Activated CD4-positive, CD25-positive, alpha-beta regulatory T cell treated with anti-CD3 and anti-CD28 coated beads, Interleukin-2, amount 50 U/mL, for 24 hours (primary cell): ENCODE measurements at regions not wholly inside any gene's neighbourhood (a gene's known extent, or its start where the extent isn't known, plus 50 kb on each side); places are given as distances from the start of the nearest gene placed in this dataset.
"Not testable (repeated sequence)": the region's sequence is repeated elsewhere in the genome, so short reads cannot be mapped to it uniquely, and the experiment has no call there.

ENCODE experiments used
- ATAC-seq, 2 donors: fragments of 150-1000 bp; cut with Tn5 transposase; one replicate each; pipeline ENCODE4 v1.10.0; 2021; ENCODE audit warnings: mild to moderate bottlenecking in 1 of 2, moderate library complexity in 1 of 2

DNA sequence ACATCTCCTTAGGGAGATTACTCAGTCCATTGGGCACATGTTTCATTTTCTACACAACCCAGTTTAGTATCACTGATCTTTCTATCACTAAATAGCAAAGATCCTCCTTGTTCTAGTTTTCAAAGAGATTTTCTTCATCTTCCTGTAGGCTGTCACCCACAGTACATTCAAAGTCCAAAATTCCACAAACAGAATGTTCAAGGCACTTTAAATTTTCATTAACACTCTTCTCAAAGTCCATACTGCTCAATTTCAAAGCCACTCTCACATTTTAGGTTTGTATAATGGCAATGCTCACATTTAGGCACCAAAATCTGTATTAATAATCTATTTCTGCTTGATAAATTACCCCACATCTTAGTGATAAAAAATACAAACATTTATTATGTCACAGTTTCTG is 152.8 kb downstream of the FSIP2 start:
- no peak for ATAC-seq

DNA sequence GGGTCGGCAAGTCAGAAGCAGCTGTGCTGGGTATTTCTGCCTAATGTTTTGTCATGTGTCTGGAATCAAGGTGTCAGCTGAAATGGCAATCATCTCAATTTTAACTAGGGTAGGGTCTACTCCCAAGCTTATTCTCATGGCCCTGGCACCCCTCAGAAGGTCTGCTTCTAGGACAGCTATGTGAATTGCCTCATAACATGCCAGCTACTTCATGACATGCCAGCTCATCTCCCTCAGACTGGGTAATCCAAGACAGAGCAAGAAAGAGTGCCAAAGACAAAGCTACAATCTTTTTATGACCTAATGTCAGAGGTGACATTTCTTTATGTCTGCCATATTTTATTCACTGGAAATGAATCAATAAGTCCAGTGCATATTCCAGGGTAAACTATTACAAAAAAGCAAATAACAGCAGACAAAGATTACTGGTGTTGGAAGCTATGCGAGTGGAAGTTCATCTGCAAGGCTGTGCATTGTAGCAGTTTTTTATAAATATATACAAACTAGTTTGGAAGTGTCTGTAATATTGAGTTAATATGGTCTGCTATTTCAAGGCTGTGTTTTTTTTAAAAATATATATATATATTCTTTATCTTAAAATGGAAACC is 153.3 kb downstream of the FSIP2 start:
- ATAC-seq, result no peak

DNA sequence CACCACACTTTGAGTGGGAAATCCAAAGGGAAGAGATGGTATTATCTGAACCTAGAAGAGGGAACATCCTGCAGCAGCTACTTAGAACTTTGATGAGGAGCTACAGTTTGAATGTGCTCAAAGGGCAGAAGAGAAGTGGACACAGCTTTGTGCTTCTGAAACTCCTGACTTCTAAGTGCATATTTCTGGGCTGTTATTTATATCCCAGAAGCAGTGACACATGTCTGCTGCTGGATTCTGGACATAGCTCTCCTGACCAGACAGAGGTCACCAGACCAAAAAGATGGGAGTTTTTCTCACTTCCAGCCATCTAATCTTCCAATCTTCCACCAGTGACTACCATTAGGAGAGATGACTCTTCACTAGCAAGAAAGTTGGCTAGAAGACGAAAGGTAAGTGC is 153.9 kb downstream of the FSIP2 start:
- no peak for ATAC-seq

DNA sequence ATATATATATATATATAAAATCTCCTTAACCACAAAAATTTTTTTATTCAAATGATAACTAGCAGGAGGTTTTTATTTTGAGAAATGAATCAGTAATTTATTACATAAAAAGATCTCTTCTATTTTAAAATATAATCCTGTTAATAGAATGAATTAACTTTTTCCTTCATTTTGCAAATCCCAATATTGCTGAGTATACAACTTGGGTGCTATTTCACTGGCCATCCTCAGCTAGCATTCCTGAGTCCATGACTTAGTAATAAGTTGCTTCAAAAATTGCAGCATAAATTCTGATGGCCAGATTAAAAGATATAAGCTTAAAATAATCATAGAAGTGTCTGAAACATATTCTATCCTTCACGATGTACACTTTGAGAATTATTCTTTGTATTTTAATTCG is 155.6 kb downstream of the FSIP2 start:
- no peak for ATAC-seq

DNA sequence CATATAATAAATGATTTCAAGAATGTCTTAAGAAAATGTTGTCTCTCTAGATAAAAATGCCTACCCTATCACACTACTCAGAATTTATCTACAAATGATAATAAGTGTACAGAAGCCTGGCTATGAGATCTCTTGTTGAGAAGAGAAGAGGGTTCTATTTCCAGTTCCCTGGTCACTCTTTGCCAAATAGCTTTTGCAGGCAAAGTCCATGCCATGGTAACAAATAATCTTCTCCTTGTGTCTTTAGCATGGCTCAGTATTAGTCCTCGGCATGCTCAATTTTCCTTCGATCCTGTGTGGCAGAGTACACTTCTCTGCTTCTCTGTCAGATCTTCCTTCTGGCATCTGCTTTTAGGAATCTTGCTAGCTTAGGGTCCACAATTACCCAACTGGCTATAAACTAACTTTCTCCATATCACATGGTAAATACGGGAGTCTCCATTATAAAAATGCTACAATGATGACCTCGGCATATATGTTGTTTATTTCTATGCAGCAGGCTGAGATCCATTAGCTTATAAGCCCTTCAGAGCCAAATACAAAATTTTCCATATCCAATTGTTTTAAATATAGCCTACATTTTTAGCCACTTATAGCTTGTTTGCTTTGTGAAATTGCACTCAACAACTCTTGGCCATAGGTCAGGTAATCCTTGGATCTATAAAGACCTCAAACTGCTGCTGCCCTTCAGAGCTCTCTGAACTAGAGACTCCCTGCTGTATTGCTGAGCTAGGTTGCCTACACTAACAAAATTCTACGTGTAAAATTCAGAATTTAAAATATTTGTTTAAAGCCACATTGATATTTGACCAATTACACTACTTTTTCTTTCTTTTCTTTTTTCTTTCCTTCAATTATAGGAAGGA is 157.5 kb downstream of the FSIP2 start:
- no peak for ATAC-seq

DNA sequence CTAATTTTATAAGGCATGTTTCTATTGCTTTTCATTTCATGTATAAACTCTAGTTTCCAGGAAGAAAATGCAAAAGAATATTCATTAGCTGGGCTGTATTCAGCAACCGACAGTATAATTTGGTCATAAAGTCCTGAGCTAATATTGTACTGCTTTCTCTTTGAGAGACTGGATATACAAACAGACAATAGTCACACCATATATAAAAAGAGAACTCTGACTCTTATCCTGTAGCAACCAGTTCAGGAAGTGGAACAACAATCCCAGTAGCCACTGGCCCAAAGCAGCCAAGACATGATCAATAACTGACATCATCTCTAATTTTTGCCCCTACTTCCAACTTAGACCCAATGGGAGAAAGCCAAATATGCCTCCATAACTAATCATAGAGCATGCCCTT is 160.8 kb downstream of the FSIP2 start:
- no peak for ATAC-seq

DNA sequence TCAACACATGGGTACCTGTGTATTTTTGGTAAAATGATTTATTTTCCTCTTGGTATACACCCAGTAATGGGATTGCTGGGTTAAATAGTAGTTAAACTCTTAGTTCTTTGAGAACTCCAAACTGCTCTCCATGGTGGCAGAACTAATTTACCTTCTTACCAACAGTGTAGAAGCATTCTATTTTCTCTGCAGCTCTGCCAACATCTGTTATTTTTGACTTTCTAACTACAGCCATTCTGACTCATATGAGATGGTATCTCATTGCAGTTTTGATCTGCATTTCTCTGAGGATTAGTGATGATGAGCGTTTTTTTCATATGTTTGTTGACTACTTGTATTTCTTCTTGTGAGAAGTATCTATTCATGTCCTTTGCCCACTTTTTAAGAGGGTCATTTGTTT is 180.6 kb downstream of the FSIP2 start:
- no peak for ATAC-seq

DNA sequence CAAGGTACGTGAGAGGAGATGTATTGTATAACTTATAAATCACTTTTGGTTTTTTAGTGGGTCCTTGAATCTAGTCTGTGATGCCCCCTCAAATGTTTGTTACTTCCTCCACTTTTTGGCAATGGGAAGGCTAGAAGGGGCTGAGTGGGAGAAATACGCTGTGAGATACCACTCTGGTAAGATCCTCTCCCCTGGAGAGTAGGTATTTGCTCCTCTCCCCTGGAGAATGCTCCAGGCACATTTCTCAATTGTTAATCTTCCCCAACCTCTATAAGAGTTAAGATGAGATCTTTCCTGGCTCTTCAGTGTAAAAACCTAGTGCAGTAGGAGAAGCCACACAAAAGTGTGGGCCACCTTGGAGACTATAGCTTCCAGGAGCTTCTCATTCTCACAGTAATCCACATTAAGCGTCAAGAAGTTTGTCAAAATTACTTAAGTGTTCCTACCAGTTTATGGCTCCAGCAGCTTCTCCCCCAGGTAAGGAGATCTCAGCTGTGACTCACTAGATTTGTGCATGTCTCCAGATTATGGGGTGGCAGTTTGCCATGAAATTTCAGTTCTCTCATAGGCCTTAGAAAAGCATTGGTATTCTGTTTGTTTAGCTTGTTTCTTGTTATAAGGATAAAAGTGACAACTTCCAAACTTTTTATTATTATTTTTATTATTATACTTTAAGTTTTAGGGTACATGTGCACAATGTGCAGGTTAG is 182.6 kb downstream of the FSIP2 start:
- ATAC-seq, result no peak

DNA sequence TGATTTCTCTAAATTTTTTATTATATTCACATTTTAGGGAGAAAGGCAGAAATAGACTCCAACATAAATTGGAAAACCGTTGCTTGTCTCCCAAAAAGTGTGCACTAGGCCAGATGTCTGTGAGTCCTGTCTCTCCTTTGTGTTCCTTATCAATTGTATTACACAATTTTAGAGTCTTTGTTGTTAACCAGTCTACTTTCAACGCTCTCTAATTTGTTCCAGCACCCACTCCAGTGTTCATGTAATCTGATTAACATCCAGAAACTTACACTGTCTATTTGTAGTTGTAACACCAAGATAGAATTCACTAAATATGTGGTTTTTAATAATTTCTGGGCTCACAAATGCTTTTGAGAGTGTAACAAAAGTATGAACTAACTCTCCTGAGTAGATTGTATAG is 195.6 kb downstream of the FSIP2 start:
- no peak for ATAC-seq

DNA sequence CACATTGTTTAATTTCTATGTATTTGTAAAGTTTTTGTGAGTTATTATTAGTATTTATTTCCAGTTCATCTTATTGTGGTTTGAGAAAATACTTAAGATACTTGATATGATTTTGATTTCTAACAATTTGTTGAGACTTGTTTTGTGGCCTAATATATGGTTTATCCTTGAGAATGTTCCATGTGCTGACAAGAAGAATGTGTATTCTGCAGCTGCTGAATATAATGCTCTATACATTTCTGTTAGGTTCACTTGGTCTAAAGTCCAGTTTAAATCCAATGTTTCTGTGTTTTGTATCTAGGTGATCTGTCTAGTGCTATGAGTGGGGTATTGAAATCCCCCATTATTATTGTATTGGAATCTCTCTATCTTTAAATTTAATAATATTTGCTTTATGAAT is 201.3 kb downstream of the FSIP2 start:
- no peak for ATAC-seq

DNA sequence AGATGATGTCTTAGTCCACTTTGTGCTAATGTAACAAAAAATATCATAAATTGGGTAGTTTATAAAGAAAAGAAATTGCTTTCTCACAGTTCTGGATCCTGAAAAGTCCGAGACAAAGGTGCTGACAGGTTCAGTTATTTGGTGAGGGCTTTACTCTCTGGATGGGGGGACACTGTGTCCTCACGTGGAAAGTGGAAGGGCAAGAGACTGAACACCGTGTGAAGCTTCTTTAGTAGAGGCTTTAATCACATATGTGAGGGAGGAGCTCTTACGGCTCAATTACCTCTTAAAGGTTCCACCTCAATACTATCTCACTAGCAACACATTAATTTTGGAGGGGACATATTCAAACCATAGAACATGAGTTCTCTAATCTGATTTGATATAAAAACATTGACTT is 204.3 kb downstream of the FSIP2 start:
- ATAC-seq, result no peak

DNA sequence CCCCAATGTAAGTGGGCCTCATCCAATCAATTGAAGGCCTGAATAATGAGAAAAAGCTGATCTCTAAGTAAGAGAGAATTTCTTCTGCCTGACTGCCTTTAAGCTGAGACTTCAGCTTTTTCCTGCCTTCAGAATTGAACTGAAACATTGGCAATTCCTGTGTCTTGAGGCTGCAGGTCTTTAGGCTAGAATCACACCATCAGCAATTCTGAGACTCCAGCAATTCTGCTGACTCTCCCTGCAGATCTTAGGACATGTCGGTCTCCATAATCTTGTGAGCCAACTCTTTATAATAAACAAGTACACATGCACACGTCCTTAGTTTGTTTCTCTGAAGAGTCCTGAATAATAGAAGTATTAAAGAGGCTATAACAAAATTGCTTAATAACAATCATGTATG is 209.1 kb downstream of the FSIP2 start:
- no peak for ATAC-seq

DNA sequence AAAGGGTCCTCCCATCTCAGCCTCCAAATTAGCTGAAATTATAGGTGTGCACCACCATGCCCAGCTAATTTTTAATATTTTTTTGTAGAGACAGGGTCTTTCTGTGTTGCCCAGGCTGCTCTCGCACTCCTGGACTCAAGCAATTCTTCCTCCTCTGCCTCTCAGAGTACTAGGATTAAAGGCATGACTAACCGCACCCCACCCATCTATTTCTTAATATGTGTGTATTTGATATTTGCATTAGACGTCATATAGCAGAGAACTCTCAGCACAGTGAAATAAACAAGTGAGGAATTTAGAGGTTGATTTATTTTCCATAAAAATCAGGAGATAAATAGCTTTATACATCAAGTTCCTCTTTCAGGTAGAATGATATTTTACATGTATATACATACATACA is 213.5 kb downstream of the FSIP2 start:
- ATAC-seq, result no peak

DNA sequence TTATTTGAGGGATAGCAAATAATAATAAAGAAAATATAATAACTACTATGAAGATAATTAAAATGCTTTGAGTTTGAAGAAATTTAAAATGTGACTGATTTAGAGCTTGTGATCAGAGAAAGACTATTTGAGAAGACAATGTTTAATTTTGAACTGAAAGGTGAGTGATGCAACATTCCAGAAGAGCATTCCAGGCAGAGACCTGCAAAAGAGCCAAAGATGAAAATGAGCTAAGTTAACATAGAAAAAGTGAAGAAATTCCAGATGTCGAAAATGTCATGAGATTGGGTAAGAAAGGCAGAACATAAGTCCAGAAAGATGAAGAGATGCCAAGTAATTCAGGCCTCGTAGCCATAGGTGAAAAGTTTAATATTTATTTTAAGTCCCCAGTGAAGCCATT is 215.8 kb downstream of the FSIP2 start:
- no peak for ATAC-seq

DNA sequence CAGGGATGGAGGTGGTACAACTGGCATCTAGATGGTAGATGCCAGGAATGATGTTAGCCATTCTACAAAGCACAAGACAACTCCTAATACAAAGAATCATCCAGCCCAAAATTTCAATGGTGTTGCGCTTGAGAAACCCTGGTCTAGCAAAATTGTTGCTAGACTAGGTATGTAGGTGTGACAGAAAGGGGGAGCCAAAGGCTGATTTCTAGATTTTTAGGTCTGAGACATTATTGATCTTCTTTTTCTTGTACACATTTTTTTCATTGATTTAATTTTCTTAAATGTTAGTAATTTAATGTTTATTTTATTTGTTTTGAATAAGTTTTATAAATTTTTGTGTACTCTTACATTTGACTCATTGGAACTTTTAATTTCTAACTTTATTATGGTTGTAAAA is 216.4 kb downstream of the FSIP2 start:
- ATAC-seq, result no peak

DNA sequence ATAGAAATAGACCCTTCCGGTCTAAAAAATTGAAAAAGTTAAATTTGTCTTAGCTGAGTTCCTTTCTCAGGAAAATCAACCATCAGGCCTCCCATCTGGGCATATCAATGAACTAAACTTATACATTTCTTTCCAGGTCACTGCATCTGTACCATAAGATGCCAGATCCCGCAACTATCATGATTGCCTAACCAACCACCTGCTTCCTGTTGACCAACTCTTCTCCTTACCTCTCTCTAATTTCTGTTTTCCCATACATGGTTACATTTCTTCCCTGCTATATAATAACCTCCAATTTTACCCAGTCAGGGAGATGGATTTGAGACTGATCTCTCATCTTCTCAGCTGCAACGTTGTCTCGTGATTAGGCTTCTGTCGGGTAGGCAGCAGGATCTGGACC is 228.7 kb downstream of the FSIP2 start:
- no peak for ATAC-seq

DNA sequence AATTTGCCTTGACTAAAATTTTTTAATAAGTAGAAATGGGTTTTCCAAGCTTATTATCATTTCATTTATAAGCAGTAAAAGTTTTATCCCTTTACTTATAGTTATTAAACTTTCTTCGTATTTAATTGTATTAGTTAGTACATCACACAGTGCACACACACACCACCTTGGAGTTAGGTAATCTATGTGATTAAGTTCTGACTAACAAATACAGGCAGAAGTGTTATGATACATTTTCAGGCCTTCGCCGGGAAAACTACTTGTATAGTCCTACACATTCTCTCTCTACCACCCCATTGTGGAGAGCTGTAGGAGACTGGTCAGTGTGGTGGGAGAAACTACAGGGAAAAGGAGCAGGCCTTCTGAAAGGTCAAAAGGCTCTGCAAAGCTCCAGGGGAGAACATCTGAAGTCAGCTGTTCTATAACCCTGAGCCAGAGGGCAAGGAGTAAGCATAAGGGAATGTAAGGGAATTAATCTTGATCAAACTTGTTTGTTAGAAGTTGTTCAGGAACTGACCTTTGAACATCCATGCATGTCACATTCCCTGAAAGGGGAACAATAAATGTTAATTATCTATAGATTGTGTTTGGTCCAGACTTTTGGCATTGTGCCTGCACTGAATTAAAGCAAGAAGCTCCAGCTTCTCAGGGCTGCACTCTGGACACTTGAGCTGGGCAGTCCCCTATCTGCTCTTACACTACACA is 231.7 kb downstream of the FSIP2 start:
- no peak for ATAC-seq

DNA sequence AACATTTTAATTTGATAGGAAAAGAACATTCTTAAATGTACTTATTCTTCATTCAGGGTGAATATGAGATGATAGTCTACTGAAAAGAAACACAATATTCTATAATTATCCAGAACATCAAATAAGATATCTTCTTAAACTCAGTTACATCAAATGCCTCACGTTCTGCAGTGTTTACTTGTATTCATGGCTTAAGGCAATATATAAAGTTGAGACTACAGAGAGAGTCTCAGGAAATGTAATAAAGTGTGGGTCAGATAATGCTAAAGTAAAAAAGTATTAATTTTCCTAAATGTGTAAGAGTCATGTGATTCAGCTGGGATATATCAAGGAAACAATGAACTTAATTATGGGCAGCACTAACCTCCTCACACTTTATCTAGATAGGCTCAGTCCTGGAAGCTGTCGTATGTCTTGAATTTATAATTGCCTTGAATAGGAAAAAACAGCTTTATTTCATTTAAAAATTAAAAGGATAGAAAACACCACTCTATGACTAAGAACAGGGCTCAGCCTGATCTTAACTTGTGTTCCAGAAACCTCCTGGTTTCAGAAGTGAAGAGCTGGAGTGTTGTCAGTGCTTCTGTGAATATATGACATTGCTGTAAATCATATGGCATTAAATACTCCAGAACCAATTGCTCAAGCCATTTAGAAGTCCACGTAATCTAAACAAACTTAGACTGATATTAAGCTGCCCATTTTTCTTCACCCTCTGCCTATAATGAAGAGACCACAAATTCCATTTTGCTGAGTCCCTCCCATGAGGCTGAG is 240.2 kb downstream of the FSIP2 start:
- no peak for ATAC-seq

DNA sequence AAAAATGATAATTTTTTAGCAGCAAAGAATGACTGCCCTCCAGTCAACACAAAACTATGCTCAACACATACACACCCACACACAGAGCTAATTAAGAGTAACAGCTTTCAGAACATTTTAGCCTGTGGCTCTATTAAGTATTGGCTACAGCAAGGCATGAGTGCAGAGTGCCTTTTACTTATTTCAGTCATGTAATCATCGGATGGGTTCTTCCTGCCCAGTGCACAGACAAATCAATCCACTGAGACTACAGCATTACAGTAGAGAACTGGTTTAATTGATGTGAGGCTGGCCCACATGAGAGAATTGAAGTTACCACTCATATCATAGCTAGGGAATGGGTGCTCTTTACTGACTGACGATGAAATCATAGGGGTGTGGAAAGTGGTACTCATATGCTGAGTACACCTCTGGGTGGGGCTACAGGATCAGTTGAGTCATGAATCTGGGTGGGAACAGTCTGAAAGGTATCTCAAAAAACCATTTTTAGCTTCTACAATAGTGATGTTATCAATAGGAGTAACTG is 241.0 kb downstream of the FSIP2 start:
- ATAC-seq, result peak in 1 of 2 donors; percentile 43

DNA sequence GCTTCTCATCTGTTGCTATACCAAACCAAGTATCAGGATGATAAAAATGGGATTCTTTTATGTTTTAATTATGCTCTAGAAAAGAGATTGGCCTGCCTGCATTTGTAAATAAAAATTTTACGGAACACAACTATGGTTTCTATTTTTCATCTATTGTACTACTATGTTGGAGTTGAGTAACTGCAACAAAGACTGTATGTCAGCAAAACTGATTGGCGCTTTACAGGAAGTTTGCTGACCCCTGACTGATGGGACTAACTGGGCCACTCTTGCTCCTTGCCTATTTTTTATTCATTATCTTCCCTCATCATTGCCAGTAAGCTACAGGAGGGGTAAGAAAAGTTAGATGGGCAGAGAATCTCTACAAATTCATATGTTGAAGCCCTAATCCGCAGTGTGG is 242.3 kb downstream of the FSIP2 start:
- no peak for ATAC-seq

DNA sequence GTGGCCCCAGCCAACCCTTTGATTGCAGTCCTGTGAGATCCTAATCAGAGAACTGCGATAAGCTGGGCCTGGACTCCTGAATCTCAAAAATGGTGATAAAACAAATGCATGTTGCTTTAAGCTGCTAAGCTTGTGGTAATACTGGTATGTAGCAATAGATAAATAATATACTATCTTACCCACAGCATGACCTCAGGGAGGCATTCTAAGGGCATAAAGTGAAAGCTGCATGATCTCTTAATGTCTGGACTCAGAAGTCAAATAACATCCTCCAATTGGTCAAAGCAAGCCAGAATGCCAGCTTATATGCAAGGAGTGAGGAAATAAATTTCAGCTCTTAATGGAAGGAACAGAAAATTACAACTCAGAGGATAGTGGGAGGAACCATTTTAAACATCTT is 246.1 kb downstream of the FSIP2 start:
- no peak for ATAC-seq

DNA sequence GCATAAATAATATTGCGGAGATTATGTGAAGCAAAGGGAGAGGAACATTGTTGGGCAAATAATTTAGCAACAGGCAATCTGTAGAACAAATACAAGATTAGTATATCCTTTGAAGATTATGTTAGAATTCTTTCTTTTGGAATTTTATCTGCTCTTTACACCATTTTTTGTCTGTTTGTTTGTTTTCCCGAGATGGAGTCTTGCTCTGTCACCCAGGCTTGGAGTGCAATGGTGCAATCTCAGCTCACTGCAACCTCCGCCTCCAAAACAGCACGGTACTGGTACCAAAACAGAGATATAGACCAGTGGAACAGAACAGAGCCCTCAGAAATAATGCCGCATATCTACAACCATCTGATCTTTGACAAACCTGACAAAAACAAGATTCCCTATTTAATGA is 250.3 kb downstream of the FSIP2 start:
- ATAC-seq, result not testable (repeated sequence)
